ENCODE measurements at regions not wholly inside any gene's neighbourhood (a gene's known extent, or its start where the extent isn't known, plus 50 kb on each side); places are given as distances from the start of the nearest gene placed in this dataset.
"Not testable (repeated sequence)": the region's sequence is repeated elsewhere in the genome, so short reads cannot be mapped to it uniquely, and the experiment has no call there.

DNA sequence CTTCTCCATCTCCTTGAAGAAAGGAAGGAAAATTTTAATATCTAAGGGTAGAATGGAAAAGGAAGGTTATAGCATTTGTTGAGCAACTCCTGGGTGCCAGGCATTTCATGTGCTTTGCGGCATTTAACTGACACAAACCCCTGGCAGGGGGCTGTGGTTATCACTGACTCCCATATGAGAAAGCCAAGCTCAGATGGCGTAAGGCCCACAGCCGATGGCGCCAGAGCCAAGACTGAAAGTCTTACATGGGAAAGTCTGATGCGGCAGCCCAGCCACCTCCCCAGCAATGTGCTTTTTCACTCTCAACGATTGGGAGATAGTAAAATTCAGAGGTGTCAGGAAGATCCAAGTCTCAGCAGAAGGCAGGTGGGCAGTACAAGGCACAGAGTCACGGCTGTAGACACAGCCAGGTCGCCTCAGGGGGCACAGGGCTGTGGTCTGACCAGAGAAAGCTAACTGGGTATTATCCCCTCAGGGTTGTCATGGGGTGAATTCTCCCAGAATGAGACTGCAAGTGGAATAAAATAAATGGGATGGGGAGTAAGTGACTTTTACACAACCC lies 324.2 kb upstream of the NCKAP5 start:
- ATAC-seq = no peak

DNA sequence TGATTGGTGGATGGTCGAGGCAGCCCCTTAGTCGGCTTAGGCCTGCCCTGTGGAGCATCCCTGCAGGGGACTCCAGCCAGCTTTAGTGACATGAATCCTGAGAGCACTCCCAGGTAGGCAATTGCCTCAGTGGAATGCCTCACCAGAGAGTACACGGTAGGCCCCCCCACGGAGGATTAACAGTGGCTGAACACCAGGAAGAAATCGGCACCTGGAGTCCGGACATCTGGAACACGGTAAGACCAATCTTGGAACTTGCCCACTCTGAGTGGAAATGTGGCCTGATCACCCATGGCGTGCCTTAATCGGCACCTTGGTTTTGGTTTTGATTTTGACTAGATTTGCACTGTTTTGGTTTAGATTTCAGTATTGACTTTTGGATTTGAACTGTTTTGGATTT lies 326.2 kb upstream of the NCKAP5 start:
- no peak for TF ChIP-seq ZFP30 (CRISPR knock-in tag; IDR thresholded peaks at IDR 0.05)
- no peak for TF ChIP-seq OSR1 (CRISPR knock-in tag; IDR thresholded peaks at IDR 0.05)
- TF ChIP-seq ESRRG (CRISPR knock-in tag; IDR thresholded peaks at IDR 0.05) = no peak
- no peak for TF ChIP-seq ZFP3 (CRISPR knock-in tag; IDR thresholded peaks at IDR 0.05)
- ATAC-seq = no peak

More for the DNA sequence above, 324.2 kb upstream of the NCKAP5 start:
- TF ChIP-seq SNAI2 (CRISPR knock-in tag; IDR thresholded peaks at IDR 0.05) (no peak), ARNTL (CRISPR knock-in tag; IDR thresholded peaks at IDR 0.05; ENCODE audit: borderline replicate concordance, low read depth) (no peak), POU6F1 (CRISPR knock-in tag; IDR thresholded peaks at IDR 0.05; ENCODE audit: borderline replicate concordance, low read depth) (no peak), BACH2 (CRISPR knock-in tag; IDR thresholded peaks at IDR 0.05; ENCODE audit: borderline replicate concordance) (no peak), ESRRG (CRISPR knock-in tag; IDR thresholded peaks at IDR 0.05) (no peak), GLIS3 (CRISPR knock-in tag; IDR thresholded peaks at IDR 0.05) (no peak)
- TF ChIP-seq, protein P1, sequence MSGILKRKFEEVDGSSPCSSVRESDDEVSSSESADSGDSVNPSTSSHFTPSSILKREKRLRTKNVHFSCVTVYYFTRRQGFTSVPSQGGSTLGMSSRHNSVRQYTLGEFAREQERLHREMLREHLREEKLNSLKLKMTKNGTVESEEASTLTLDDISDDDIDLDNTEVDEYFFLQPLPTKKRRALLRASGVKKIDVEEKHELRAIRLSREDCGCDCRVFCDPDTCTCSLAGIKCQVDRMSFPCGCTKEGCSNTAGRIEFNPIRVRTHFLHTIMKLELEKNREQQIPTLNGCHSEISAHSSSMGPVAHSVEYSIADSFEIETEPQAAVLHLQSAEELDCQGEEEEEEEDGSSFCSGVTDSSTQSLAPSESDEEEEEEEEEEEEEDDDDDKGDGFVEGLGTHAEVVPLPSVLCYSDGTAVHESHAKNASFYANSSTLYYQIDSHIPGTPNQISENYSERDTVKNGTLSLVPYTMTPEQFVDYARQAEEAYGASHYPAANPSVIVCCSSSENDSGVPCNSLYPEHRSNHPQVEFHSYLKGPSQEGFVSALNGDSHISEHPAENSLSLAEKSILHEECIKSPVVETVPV (CRISPR knock-in tag; IDR thresholded peaks at IDR 0.05) = no peak

GRCh38 chr2:133897838-133898237 lies 329.6 kb upstream of the NCKAP5 start:
- not testable (repeated sequence) for ATAC-seq

GRCh38 chr2:133900909-133901308 lies 332.6 kb upstream of the NCKAP5 start:
- TF ChIP-seq ZFP30 (CRISPR knock-in tag; IDR thresholded peaks at IDR 0.05) (no peak), ARNTL (CRISPR knock-in tag; IDR thresholded peaks at IDR 0.05; ENCODE audit: borderline replicate concordance, low read depth) (no peak), ZNF70 (CRISPR knock-in tag; IDR thresholded peaks at IDR 0.05) (no peak), ZNF565 (CRISPR knock-in tag; conservative IDR thresholded peaks at IDR 0.05; ENCODE audit: low read depth) (no peak), ZC3H10 (CRISPR knock-in tag; IDR thresholded peaks at IDR 0.05) (no peak), ZNF8 (CRISPR knock-in tag; IDR thresholded peaks at IDR 0.05) (no peak), CSDC2 (CRISPR knock-in tag; IDR thresholded peaks at IDR 0.05) (no peak), SNAI2 (CRISPR knock-in tag; IDR thresholded peaks at IDR 0.05) (no peak)
- TF ChIP-seq, protein P2, sequence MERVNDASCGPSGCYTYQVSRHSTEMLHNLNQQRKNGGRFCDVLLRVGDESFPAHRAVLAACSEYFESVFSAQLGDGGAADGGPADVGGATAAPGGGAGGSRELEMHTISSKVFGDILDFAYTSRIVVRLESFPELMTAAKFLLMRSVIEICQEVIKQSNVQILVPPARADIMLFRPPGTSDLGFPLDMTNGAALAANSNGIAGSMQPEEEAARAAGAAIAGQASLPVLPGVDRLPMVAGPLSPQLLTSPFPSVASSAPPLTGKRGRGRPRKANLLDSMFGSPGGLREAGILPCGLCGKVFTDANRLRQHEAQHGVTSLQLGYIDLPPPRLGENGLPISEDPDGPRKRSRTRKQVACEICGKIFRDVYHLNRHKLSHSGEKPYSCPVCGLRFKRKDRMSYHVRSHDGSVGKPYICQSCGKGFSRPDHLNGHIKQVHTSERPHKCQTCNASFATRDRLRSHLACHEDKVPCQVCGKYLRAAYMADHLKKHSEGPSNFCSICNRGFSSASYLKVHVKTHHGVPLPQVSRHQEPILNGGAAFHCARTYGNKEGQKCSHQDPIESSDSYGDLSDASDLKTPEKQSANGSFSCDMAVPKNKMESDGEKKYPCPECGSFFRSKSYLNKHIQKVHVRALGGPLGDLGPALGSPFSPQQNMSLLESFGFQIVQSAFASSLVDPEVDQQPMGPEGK (CRISPR knock-in tag; IDR thresholded peaks at IDR 0.05; ENCODE audit: borderline replicate concordance) = no peak
- TF ChIP-seq, protein P3, sequence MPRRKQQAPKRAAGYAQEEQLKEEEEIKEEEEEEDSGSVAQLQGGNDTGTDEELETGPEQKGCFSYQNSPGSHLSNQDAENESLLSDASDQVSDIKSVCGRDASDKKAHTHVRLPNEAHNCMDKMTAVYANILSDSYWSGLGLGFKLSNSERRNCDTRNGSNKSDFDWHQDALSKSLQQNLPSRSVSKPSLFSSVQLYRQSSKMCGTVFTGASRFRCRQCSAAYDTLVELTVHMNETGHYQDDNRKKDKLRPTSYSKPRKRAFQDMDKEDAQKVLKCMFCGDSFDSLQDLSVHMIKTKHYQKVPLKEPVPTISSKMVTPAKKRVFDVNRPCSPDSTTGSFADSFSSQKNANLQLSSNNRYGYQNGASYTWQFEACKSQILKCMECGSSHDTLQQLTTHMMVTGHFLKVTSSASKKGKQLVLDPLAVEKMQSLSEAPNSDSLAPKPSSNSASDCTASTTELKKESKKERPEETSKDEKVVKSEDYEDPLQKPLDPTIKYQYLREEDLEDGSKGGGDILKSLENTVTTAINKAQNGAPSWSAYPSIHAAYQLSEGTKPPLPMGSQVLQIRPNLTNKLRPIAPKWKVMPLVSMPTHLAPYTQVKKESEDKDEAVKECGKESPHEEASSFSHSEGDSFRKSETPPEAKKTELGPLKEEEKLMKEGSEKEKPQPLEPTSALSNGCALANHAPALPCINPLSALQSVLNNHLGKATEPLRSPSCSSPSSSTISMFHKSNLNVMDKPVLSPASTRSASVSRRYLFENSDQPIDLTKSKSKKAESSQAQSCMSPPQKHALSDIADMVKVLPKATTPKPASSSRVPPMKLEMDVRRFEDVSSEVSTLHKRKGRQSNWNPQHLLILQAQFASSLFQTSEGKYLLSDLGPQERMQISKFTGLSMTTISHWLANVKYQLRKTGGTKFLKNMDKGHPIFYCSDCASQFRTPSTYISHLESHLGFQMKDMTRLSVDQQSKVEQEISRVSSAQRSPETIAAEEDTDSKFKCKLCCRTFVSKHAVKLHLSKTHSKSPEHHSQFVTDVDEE (CRISPR knock-in tag; IDR thresholded peaks at IDR 0.05) = no peak
- no peak for ATAC-seq

DNA sequence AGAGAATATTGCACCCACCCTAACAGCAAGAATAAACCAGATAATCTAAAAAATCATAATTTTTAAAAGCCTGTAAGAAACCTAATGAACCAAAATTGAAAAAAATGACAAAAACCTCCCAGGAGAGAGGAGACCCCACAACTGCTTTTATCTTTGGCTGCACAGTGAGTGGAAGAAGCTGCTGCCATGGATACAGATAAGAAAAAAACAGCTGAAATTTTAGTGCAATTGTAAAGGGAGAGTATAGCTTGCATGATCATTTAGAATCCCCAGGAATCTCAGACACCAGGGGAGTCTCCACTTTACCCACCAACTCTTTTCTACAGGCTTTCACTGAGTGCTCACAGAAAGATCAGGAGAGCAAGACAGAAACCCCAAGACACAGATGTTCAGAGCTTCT lies 338.1 kb upstream of the NCKAP5 start:
- TF ChIP-seq ZC3H10 (CRISPR knock-in tag; IDR thresholded peaks at IDR 0.05) = no peak
- TF ChIP-seq ARNTL (CRISPR knock-in tag; IDR thresholded peaks at IDR 0.05; ENCODE audit: borderline replicate concordance, low read depth) = no peak
- TF ChIP-seq, protein P3 (CRISPR knock-in tag; IDR thresholded peaks at IDR 0.05) = no peak
- TF ChIP-seq ZNF70 (CRISPR knock-in tag; IDR thresholded peaks at IDR 0.05) = no peak
- TF ChIP-seq, protein P1 (CRISPR knock-in tag; IDR thresholded peaks at IDR 0.05) = no peak
- TF ChIP-seq BACH2 (CRISPR knock-in tag; IDR thresholded peaks at IDR 0.05; ENCODE audit: borderline replicate concordance) = no peak
- no peak for TF ChIP-seq TCF4 (CRISPR knock-in tag; IDR thresholded peaks at IDR 0.05; ENCODE audit: borderline replicate concordance)
- no peak for TF ChIP-seq ZNF8 (CRISPR knock-in tag; IDR thresholded peaks at IDR 0.05)
- ATAC-seq = no peak

All from SK-N-SH treated with all-trans-retinoic acid at 6 μM for 48 hours (cell line).